ENCODE measurements at regions not wholly inside any gene's neighbourhood (a gene's known extent, or its start where the extent isn't known, plus 50 kb on each side); places are given as distances from the start of the nearest gene placed in this dataset.

DNA sequence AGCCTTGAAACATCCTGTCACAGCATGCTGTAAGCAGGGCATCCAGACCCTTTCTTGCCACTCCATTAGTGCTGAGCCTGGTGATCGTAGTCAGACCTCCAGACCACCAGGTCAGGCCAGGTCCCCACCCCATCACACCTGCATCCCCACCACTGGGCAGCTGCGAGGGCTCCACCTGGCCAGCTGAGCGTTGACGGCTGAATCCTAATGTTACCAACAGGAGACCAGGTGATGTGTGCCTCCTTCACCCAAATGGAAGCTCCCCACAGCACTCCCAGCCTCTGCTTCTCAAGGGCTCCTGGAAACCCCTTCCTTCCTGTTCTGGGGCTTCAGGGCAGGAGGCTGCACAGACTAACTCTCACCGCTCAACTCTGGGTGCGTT is 189.4 kb downstream of the C16orf95 start:
- DNase-seq (ENCODE audit: low read depth): no peak

DNA sequence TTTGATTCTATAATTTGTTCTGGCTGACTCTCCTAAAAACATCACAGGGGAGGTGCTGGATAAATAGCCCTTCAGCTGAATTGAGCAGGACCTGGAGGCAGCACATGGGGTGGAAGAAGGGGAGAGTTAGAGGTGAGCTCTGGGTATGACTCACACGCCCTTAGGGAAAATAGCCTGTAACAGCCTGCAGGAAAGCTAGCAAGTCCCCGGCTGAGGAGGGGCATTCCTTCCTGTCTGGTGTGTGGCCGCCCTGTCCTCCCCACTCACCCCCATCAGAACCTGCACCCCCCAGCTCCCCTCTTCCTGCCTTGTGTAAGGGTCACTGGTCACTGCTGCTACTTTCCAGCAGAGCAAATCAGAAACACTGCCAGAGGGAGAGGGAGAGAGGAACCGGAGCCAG is 187.4 kb downstream of the C16orf95 start:
- DNase-seq (ENCODE audit: low read depth): peak; percentile 96

DNA sequence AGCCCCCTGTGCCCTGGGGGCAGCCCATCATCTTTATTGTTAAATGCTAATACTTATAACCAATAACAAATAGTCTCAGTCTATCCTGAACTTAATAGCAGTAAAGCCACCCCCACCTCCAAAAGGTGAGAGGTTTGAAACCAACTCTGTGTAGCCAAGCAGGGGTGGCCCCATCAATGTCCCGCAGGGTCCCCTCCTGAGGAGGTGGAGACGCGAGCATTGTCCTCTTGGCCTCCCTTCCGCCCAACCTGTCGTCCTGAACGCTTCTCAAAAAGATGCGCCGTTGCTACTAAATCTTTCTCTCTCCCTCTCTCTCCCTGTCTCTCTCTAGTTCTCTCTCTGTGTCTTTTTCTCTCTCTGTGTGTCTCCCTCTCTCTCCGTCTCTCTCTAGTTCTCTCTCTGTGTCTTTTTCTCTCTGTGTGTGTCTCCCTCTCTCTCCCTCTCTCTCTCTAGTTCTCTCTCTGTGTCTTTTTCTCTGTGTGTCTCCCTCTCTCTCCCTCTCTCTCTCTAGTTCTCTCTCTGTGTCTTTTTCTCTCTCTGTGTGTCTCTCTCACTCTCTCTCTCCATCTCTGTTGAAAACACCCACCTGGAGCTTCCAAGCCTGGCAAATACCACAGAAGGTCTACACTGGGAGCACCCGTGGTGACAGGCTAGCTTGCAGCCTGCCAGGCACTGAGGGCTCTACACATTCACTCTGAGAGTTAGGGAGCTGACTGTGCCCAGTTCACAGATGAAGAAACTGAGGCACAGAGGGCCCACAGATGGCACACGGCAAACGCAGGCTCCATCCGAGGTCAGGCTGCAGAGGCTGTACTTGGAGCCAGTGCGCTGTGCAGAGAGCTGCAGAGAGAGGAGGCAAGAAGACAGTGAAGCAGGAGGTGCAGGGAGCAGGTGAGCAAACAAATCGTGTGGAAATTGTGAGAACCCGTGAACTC is 185.9 kb downstream of the C16orf95 start:
- DNase-seq (ENCODE audit: low read depth): no peak

DNA sequence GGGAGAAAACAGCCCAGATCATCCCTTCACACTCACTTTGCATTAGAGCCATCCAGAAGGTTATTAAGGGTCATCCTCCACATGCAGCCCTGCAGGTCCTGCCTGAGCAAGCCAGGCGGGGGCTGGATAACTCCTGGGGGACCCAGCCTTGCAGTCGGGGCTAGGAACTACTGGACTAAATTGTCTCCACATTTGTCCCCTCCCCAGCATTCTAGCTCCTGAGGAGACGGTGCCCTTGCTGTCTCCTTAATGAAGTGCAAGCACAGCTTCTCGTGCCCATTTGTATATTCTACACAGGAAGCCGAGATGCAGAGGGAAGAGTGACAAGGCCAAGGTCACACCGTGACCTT is 185.2 kb downstream of the C16orf95 start:
- DNase-seq (ENCODE audit: low read depth): no peak

DNA sequence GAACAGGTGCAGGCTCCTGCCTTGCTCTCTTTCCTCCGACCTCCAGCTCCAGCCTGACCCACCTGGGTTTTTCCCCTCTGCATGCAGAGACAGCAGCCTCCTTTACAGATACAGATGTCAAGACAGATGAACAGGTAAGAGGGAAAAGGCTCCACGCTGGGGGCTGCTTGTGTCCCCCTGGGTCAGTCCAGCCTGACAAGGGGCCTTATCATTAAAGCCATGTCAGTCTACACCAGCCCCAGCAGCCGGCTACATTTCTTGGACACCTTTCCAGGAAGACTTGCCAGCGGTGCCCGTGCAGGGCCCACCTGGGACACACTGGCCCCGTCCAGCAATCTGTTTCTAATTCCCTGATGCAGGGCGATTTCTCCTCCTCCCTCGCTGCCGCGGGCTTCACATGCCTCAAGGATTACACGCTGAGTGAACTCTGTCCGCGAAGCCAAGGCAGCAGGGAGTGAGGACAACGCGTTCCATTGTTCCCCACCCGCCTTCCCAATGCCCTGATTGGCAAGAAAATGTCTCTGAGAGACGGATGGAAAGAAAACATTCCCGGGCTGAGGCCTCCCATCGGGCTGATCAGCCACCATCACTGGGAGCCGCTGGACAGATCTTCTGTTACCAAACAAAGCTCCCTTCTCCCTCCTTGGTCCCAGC is 184.7 kb downstream of the C16orf95 start:
- peak; percentile 79 for DNase-seq (ENCODE audit: low read depth)

DNA sequence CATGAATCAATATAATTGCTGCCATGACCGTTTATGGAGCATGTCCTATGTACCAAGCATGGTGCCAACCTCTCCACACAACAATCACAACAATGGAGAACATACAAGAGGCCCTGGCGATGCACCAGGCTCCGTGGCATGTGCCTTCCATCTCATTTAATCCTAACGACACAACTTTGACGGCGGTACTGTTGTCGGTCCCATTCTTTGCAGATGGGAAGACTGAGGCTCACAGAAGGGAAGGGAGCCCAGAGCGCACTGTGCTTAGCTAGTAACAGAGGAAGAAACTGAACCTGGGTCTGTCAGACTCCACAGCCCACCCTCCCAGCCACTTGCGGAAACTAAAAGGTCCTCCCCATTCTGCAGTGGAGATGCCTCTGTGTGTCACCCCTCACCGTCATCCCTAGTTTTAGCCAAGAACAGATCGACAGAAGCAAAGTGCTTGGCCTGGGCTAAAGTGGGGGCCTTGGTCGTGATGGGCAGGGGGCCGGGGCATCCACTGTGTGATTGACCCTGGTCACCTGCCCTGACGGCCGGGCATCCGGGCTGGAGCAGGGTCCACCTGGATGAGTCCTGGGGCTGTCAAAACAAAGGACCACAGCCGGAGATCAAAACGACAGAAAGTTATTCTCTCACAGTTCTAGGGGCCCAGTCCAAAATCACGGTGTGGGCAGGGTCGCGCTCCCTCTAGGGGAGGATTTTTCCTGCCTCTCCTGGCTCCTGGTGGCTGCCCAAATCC is 183.9 kb downstream of the C16orf95 start:
- no peak for DNase-seq (ENCODE audit: low read depth)

DNA sequence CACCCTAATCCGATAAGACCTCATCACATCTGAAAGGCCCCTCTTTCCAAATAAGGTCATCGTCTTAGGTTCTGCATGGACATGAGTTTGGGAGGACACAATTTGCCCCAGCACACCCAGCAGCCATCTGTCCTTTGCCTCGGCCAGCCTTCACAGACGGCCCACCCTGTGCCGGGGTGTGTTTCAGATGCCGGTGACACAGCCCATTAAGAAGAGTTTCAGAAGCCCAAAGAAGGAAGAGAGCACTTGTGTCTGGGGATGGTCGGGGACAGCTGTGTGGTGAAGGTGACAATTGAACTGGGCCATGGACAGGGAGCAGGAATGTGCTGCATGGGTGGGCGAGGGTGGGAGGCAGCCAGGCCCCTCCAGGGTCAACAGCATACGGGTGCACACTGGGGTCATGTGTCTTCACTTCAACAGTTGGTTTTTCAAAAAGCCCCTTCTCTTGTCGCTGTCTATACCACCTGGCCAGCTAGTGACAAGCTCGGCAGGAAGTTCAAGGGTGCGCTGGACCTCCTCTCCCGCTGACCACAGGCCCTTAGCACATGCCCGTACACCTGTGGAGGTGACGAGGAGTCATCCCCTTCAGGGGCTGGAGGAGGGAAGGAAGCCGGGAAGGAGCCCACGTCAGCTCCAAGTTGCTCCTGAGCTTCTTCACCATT is 183.1 kb downstream of the C16orf95 start:
- DNase-seq (ENCODE audit: low read depth): no peak

DNA sequence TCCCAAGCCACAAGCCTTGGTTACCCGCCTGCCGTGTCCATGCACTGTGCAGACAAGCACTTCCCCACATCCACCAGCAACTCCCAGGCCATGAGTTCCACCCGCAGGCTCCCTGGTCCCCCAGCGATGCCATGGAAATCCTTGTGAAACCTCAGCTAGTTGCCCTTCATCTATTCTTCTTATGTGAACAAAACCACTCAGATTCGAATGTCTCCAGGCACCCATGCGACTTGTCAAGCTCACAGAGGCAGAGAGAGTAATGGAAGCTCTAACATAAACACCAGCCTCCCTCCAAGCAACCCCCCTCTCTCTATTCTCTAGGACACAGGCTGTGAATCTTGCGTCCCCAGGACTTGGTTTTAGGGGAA is 182.6 kb downstream of the C16orf95 start:
- no peak for DNase-seq (ENCODE audit: low read depth)

DNA sequence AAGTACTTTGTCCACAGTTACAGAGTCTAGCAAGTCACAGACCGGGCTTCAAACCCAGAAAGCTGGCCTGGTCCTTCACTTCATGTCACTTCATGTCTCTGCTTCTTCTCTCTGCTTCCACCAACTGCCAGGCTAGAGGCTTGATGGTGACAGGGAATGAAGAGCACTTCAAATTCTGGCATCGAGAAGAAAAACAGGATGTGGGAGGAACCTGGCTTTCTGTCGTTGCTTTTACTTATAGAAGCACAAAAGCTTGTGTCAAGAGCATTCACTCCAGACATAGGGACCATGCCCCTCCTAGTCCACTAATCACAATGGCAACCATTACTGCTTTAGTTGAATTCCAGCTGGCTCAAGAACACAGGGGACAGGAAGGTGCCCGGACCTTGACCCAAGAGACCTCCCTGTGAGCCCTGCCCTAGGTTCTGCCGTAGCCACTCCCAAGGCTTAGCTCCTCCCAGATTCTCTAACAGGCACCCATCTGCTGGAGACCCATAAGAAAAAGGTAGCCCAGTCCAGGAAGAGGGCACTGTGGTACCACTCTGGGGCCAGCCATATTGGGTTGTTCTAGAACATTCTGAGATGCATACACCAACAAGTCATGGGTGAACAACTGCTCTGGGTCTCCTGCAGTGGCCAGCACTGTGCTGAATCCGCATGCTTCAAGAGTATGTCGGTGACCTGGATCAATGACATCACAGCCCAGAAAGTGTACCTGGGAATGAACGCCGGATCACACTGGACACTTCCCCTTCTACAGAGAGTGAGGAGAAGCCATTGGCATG is 181.8 kb downstream of the C16orf95 start:
- no peak for DNase-seq (ENCODE audit: low read depth)

DNA sequence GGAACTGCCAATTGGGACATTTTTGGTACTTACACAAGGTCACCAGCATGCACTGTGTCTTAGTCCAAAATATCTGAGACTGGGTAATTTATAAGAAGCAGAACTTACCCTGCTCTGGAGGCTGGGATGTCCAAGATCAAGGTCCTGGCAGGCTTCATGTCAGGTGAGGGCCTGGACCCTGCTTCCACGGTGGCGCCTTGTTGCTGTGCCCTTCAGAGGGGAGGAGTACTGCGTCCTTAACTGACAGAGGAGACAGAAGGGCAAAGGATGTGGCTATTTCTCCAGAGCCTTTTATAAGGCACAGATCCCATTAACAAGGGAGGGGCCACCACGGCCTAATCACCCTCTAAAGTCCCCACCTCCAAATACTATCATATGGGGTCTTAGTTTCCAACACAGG is 178.9 kb downstream of the C16orf95 start:
- no peak for DNase-seq (ENCODE audit: low read depth)

DNA sequence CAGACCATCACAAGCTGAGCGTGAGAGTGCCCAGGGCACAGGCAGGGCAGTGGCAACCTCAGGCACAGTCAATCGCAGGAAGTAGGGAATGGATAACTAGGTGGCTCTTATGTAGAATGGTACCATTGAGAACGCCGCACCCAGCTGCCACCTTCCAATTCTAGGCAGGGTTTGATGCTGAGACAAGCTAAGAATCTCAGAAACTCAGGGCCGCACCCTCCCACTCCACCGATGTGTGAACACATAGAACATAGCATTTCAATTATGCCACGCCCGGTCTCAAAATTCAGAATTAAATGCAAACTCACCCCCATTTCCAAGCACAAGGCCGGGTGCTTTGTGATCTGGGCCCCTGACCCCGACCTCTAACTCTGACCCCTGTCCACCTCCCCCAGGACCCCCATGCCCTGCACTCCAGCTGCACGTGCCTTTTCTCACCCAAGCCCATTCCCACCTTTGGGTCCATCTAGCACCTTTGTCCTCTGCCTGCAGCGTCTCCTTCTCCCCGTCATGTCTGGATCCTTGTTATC is 178.4 kb downstream of the C16orf95 start:
- DNase-seq (ENCODE audit: low read depth): no peak

DNA sequence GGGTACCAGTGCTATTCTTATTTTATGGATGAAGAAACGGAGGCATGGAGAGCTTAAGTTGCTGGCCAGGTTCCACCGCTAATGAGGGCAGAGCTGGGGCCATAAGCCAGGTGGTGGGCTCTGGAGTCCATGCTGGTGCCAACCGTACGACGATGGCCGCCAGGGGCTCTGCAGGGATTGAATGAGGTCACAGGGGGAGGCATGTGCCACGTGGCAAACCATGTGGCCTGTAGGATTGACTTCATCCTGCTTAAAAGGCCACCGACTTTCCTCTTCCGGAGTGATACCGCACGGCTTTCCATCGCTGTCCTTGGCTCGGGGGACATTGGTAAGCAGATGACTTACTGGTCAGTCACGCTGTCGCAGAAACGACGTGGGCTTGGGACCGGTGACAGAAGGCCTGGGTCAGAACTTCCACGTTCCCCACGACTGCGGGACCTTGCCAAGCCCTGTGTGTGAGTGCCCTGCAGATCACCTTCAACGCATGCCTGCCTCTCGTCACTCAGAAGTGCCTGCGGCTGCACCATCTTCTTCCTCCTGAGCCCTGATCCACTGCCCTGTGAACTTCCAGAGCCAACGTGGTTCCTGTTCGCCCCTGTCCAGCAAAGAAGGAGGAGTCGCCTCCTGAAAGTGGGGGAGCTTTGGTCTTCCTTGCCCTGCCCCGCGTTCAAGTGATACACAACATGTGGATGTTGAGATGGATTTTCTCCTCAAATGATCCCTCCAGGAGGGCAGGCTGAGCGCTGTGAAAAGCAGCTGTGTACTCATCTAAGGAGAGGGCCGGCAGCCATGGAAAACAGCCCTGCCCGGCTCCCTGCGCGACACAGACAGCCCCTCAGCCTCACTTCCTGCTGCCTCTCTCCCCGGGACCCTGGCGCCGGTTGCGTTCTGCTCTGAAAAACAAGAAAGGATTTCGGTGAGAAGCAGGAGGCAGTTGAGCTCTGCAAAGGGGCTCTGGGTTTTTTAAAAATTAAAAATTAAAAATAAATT is 176.7 kb downstream of the C16orf95 start:
- DNase-seq (ENCODE audit: low read depth): no peak

DNA sequence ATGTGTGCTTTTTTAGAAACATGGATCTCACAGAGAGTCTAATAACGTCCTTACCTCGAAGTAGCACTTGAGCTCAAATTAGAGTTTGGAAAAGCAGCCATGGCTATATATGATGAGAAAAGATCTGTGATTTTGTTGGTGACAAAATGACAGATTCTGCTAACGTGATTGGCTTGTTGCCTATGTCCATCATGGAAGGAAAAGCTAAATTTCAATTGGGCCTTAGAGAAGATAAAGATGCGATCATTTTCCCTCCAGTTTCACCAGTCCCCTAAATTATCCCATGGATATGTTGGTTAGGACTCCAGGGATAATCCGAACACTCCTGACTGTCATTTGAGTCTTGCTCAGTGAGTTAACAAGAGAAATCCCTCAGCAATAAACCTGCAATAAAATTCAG is 175.8 kb downstream of the C16orf95 start:
- no peak for DNase-seq (ENCODE audit: low read depth)

DNA sequence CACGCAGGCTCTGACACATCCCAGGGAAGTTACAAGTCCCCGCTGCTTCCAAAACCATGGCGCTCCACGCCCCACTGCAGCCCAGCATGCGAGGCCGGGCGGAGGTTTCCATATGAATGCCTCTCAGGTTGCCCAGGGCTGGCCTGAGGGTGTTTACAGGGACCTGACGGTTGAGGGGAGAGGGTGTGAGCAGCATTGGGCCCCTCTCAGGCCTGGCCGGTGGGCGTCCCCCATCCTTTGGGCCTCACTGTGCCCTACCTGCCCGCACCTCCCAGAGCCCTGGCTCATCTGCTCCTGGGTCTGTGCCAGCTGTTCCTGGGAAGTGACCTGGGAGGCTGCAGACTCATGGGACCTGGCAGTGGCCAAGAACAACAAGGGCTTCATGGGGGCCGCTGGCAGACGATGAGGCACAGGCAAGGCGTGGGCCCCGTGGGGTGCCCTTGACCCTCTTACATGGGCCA is 173.5 kb downstream of the C16orf95 start:
- no peak for DNase-seq (ENCODE audit: low read depth)

DNA sequence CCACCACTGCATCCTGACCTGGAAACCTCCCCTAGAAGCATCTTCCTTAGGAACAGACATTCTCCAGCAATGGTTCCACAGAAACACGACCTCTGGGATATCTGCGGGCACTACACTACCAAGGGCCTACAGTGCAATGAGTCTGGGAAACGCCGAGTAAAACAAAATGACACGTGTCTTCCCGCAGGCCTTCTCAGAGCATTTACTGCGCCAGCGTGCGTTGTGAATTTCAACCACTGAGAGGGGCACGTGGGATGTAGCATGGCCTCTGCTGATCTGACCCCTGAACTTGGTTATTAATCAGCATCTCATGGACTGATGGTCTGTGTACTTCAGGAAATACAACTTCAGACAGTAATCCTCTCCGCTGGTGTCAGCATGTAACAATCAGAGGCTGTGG is 173.0 kb downstream of the C16orf95 start:
- no peak for DNase-seq (ENCODE audit: low read depth)

DNA sequence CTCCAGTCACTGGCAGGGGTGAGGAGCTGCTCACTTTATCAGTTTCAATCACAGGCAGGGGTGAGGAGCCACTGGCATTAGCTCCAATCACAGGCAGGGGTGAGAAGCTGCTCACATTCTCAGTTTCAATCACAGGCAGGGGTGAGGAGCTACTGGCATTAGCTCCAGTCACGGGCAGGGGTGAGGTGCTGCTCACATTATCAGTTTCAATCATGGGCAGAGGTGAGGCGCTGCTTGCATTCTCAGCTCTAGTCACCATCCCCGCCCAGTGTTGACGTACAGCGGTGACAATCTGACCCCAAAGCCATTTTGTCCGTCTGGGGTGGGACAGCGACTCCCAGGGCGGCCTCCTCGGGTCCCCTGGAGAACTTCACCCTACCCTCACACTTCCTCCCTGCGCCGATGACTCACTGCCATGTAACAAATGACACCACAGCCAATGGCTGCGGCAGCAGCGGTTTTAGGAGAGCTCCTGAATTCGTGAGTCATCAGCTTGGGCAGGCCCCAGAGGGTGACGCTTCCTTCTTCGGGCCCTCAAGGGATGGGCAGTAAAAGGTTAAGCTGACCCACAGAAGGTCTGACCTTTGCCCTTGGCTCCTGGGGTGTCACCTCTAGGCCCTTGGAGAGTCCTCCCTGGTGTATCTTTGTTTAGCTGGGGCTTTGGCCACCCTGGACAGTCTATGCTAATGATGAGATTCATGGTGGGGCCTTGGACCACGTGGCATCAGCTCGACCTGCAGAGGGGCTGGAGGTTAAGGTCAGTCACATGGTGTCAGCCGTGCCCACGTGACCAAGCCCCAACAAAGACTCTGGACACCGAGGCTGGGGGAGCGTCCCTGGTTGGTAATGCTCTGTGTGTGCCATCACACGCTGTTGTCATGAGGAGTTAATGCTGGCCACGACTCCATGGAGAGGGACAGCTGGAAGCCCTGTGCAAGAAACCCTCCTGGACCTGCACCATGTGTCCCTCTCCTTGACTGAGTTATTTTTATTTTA is 171.7 kb downstream of the C16orf95 start:
- DNase-seq (ENCODE audit: low read depth): peak; percentile 99

DNA sequence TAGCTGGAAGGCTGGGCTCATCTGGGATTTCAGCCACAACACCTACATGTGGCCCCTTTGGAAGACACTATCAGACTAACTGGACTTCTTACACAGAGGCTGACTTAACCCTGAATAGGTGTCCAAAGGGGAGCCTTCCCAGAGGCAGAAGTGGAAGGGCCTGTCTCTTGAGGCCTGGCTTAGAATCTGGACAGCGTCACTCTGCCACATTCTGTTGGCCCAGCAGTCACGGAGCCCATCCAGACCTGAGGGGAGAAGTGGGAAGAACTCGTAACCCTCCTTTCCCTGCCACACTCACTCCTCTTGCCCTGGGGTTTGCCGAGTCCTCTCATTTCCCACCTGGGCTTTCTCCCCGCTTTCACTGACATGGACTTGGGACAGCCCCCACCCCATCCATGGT is 170.5 kb downstream of the C16orf95 start:
- no peak for DNase-seq (ENCODE audit: low read depth)

DNA sequence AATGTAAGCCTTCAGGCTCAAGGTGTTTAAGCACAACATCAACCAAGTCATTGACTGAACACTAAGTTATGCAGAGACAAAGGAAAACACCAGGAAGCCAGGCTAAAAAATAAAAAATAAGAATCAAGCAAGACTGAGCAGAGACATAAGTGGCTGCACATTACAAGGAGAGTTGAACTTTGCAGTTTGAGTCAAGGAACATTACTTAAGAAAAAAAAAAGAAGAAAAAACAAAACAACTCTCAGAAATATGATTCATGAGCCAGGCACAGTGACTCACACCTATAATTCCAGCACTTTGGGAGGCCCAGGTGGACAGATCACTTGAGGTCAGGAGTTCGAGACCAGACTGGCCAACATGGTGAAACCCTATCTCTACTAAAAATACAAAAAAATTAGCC is 168.1 kb downstream of the C16orf95 start:
- peak; percentile 77 for DNase-seq (ENCODE audit: low read depth)

DNA sequence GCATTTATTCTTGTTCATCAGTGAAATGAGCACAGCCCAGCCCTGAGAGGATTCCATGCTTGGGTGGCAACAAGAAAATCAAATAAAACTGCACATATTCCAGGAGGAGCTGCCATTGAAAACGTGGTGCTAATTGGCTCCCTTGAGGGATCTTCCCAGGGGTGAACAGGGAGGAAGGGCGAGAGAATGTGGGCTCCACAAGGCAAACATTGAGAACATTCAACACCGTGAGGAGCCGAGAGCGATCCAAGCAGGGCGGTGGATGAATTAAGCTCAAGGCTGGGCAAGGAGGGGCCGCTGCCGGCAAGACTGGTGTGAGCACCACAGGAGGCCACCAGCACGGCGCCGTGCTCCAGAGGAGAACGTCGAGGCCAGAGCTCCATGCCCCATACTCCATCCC is 166.9 kb downstream of the C16orf95 start:
- no peak for DNase-seq (ENCODE audit: low read depth)

Data from M059J (cell line).